A549 (cell line): ENCODE measurements at regions not wholly inside any gene's neighbourhood (a gene's known extent, or its start where the extent isn't known, plus 50 kb on each side); places are given as distances from the start of the nearest gene placed in this dataset.

ENCODE experiments used
- ATAC-seq, 2 experiments: fragments of 200-7000 bp in 1 of 2; fragments of >200 bp in 1 of 2; cut with Nextera tagmentation in 1 of 2; cut with Tn5 transposase in 1 of 2; 3 replicates each; pipeline versions ENCODE4 v1.8.0 to v1.9.1; 2018 to 2020; ENCODE audit warnings: mild to moderate bottlenecking in 1 of 2, moderate library complexity in 1 of 2
- CTCF ChIA-PET: fragments of 300-600 bp; sonication (Branson Sonifier 250); formaldehyde crosslinking; extraction: SDS; loops from one replicate; lab custom pipeline; 2021; ENCODE audit warnings: antibody characterized with exemption, inconsistent platforms; lab: Yijun Ruan, JAX
- POLR2A ChIA-PET: fragments of 350-600 bp; formaldehyde crosslinking; extraction: SDS; loops from one replicate; lab custom pipeline; 2021; ENCODE audit warnings: antibody characterized with exemption, inconsistent platforms; lab: Yijun Ruan, JAX
- DNase-seq, 2 experiments: peaks; one replicate each; pipeline versions ENCODE4 v3.0.0 to v3.0.0-alpha.2; 2011 to 2016; ENCODE audit warnings: low read depth in 1 of 2, low spot score in 1 of 2
- FAIRE-seq: peaks from 2 replicates; lab custom pipeline; 2011; peaks lifted over from hg19 to GRCh38; lab: Jason Lieb, UNC
- H3K27ac ChIP-seq, 2 experiments: fragments of >200 bp; sonication (Bioruptor Twin); formaldehyde crosslinking; 3 replicates each; pipeline ENCODE4 v1.5.1; 2016 to 2017
- H3K4me1 ChIP-seq: fragments of >200 bp; sonication (Bioruptor Twin); formaldehyde crosslinking; 3 replicates; pipeline ENCODE4 v1.6.1; 2016
- H3K4me2 ChIP-seq: fragments of >200 bp; sonication (Bioruptor Twin); formaldehyde crosslinking; 3 replicates; pipeline ENCODE4 v1.6.1; 2016
- H3K4me3 ChIP-seq: fragments of >200 bp; sonication (Bioruptor Twin); formaldehyde crosslinking; 3 replicates; pipeline ENCODE4 v1.5.1; 2016
- H3K9me3 ChIP-seq: fragments of >200 bp; sonication (Bioruptor Twin); formaldehyde crosslinking; 3 replicates; pipeline ENCODE4 v1.6.1; 2016
- BHLHE40 ChIP-seq: IDR thresholded peaks from 2 replicates; pipeline ENCODE4 v1.6.1; 2012; ENCODE audit warnings: low read depth, low read length, inconsistent platforms
- CBX8 ChIP-seq: fragments of 200-600 bp; sonication (generic); IDR thresholded peaks from 2 replicates; pipeline ENCODE4 v1.6.1; 2016
- EHMT2 ChIP-seq: fragments of 200-600 bp; sonication (generic); IDR thresholded peaks from 2 replicates; pipeline ENCODE4 v1.6.1; 2016; ENCODE audit warnings: antibody characterized with exemption, low read depth, mild to moderate bottlenecking, moderate library complexity
- EP300 ChIP-seq, 2 experiments: fragments of >200 bp; sonication (Bioruptor Twin); formaldehyde crosslinking; IDR thresholded peaks; 2 replicates in 1 of 2; 3 replicates in 1 of 2; pipeline ENCODE4 v1.6.1; 2016 to 2017
- FOXS1 ChIP-seq: fragments of 250-450 bp; sonication (Bioruptor Pico); IDR thresholded peaks from 2 replicates; pipeline ENCODE4 v1.5.0; 2020; ENCODE audit warnings: mild to moderate bottlenecking, moderate library complexity
- GATA3 ChIP-seq: IDR thresholded peaks from 2 replicates; pipeline ENCODE4 v1.6.1; 2012; ENCODE audit warnings: borderline replicate concordance
- HOXB13 ChIP-seq: fragments of 250-450 bp; sonication (Bioruptor Pico); IDR thresholded peaks from 2 replicates; pipeline ENCODE4 v1.5.0; 2020; ENCODE audit warnings: low read depth, mild to moderate bottlenecking, moderate library complexity
- JUN ChIP-seq, 2 experiments: fragments of >200 bp; sonication (Bioruptor Twin); formaldehyde crosslinking; IDR thresholded peaks; 2 replicates in 1 of 2; 3 replicates in 1 of 2; pipeline ENCODE4 v1.6.1; 2016 to 2017
- KDM1A ChIP-seq: fragments of 200-600 bp; sonication (generic); IDR thresholded peaks from 2 replicates; pipeline ENCODE4 v1.6.1; 2016; ENCODE audit warnings: low read depth, mild to moderate bottlenecking
- RAD21 ChIP-seq, 2 experiments: fragments of >200 bp in 1 of 2; sonication (Bioruptor Twin) in 1 of 2; formaldehyde crosslinking in 1 of 2; IDR thresholded peaks in 1 of 2; conservative IDR thresholded peaks in 1 of 2; 2 replicates in 1 of 2; 3 replicates in 1 of 2; pipeline ENCODE4 v1.6.1; 2012 to 2018; ENCODE audit warnings: inconsistent platforms in 1 of 2
- RARB ChIP-seq: fragments of 250-450 bp; sonication (Bioruptor Pico); IDR thresholded peaks from 2 replicates; pipeline ENCODE4 v1.8.0; 2021; ENCODE audit warnings: mild to moderate bottlenecking, moderate library complexity
- SREBF2 ChIP-seq: fragments of 450-650 bp; IDR thresholded peaks from 2 replicates; pipeline ENCODE4 v1.6.1; 2014; ENCODE audit warnings: mild to moderate bottlenecking, moderate library complexity
- TP53 ChIP-seq: fragments of 250-450 bp; sonication (Bioruptor Pico); IDR thresholded peaks from 2 replicates; pipeline ENCODE4 v1.5.0; 2021; ENCODE audit warnings: mild to moderate bottlenecking, moderate library complexity
- WGBS: methylation state at CpG from one replicate; pipeline ENCODE4 v1.1.6; 2017; ENCODE audit errors: missing lambda C conversion rate; 5-methylcytosine and 5-hydroxymethylcytosine counted together
- TF ChIP-seq, protein P1 (sequence below): IDR thresholded peaks from 2 replicates; pipeline ENCODE4 v1.6.1; 2012
- TF ChIP-seq, protein P2 (sequence below): fragments of 250-450 bp; sonication (Bioruptor Pico); IDR thresholded peaks from 2 replicates; pipeline ENCODE4 v1.5.0; 2021; ENCODE audit warnings: mild to moderate bottlenecking, moderate library complexity, borderline replicate concordance
- TF ChIP-seq, protein P3 (sequence below): fragments of 150-350 bp; IDR thresholded peaks from 2 replicates; pipeline ENCODE4 v1.6.1; 2014; ENCODE audit warnings: low read depth, mild to moderate bottlenecking, low read length
- TF ChIP-seq, protein P4 (sequence below): fragments of >200 bp; sonication (Bioruptor Twin); formaldehyde crosslinking; IDR thresholded peaks from 3 replicates; pipeline ENCODE4 v1.5.1; 2016

DNA sequence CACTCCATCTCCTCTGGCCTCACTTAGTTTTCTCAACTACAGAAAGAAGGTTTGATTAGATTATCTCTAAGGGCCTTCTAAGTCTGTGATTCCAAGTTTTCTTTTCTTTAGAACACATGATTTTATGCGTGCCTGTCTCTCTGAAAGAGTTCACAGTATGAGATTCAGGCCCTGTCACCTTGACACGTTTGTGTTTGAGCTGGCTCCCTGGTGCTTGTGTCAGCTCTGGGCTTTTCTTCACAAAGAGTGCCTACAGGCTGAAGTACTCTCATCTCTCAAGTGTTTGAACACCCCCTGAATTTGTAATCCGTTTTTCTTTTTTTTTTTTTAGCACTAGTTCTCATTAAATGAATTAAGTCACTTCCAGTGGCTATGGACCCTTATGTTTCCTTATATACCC is 306.9 kb upstream of the C9orf72 start (continued):
- no peak for TF ChIP-seq SREBF2
- no peak for TF ChIP-seq RARB (CRISPR knock-in tag)
- TF ChIP-seq, protein P1, sequence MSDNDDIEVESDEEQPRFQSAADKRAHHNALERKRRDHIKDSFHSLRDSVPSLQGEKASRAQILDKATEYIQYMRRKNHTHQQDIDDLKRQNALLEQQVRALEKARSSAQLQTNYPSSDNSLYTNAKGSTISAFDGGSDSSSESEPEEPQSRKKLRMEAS: no peak
- TF ChIP-seq, protein P2, sequence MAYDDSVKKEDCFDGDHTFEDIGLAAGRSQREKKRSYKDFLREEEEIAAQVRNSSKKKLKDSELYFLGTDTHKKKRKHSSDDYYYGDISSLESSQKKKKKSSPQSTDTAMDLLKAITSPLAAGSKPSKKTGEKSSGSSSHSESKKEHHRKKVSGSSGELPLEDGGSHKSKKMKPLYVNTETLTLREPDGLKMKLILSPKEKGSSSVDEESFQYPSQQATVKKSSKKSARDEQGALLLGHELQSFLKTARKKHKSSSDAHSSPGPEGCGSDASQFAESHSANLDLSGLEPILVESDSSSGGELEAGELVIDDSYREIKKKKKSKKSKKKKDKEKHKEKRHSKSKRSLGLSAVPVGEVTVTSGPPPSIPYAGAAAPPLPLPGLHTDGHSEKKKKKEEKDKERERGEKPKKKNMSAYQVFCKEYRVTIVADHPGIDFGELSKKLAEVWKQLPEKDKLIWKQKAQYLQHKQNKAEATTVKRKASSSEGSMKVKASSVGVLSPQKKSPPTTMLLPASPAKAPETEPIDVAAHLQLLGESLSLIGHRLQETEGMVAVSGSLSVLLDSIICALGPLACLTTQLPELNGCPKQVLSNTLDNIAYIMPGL (CRISPR knock-in tag): no peak
- TF ChIP-seq RAD21 (conservative IDR thresholded peaks at IDR 0.05 in 1 of 2, IDR thresholded peaks at IDR 0.05 in 1 of 2): no peak
- no peak for TF ChIP-seq KDM1A
- TF ChIP-seq BHLHE40: no peak
- no peak for TF ChIP-seq FOXS1 (CRISPR knock-in tag)
- TF ChIP-seq CBX8: no peak

DNA sequence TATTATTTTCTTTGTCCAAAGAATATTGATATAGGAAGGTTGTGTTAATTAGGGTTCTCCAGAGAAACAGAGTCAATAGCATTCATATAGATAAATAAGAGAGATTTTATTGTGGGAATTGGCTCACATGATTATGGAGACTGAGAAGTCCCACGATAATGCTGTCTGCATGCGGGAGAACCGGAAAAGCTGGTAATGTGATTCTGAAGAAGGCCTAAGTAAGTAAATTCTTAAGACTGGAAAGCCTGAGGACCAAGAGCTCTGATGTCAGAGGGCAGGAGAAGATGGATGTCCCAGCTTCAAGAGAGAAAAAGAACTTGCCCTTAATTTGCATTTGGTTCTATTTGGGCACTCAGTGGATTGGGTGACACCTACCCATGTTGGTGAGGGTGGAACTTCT is 307.4 kb upstream of the C9orf72 start:
- H3K4me1 ChIP-seq: no peaks in the 10 kb centered on the region
- H3K9me3 ChIP-seq: no peaks in the 10 kb centered on the region
- no peak overlapping the region for H3K4me2 ChIP-seq
- H3K27ac ChIP-seq: no peak overlapping the region
- DNase-seq (no peak), ATAC-seq (no peak), FAIRE-seq (no peak)
- H3K4me3 ChIP-seq: no peak overlapping the region
- CTCF ChIA-PET: no interaction called here
- 0% methylated on average over 3 of the region's 3 CpGs for WGBS
- POLR2A ChIA-PET: no interaction called here
- TF ChIP-seq KDM1A (no peak), EHMT2 (no peak), TP53 (CRISPR knock-in tag) (no peak)

DNA sequence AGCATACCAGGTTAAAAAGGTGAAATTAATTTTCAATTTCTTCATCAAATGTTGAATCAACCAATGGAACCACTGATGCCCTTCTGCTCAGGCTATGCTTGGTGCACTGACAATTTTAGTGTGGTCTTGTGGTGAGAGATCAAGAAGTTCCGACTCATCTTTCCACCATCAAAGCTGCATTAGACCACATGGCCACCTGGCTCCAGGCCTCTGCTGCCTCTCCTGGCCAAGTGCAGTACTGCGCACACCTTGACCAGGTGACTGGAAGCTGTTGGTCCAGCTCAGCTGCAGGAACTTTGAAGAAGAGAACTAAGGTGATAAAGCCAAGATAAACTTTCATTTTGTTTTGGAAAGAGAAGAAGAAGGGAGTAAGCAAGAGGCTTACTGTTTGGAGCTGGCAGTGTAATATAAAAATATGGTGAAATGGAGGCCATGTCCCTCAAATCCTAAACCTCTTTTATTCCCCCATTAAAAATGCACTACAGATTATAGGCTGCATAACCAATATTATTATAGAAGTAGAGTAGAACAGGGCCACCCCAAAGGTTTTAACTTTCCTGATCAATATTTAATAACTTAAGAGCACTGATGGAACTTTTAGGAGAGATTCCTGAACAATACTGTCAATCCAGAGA is 315.5 kb upstream of the C9orf72 start:
- TF ChIP-seq EP300 (IDR thresholded peaks at IDR 0.05) (no peak), JUN (IDR thresholded peaks at IDR 0.05) (no peak), HOXB13 (CRISPR knock-in tag) (no peak), GATA3 (no peak), CBX8 (no peak), RAD21 (conservative IDR thresholded peaks at IDR 0.05 in 1 of 2, IDR thresholded peaks at IDR 0.05 in 1 of 2) (peak in 1 of 2 experiments; percentile 37; a peak in 2 of 5 replicates)
- TF ChIP-seq, protein P3, sequence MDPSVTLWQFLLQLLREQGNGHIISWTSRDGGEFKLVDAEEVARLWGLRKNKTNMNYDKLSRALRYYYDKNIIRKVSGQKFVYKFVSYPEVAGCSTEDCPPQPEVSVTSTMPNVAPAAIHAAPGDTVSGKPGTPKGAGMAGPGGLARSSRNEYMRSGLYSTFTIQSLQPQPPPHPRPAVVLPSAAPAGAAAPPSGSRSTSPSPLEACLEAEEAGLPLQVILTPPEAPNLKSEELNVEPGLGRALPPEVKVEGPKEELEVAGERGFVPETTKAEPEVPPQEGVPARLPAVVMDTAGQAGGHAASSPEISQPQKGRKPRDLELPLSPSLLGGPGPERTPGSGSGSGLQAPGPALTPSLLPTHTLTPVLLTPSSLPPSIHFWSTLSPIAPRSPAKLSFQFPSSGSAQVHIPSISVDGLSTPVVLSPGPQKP: no peak
- TF ChIP-seq, protein P4, sequence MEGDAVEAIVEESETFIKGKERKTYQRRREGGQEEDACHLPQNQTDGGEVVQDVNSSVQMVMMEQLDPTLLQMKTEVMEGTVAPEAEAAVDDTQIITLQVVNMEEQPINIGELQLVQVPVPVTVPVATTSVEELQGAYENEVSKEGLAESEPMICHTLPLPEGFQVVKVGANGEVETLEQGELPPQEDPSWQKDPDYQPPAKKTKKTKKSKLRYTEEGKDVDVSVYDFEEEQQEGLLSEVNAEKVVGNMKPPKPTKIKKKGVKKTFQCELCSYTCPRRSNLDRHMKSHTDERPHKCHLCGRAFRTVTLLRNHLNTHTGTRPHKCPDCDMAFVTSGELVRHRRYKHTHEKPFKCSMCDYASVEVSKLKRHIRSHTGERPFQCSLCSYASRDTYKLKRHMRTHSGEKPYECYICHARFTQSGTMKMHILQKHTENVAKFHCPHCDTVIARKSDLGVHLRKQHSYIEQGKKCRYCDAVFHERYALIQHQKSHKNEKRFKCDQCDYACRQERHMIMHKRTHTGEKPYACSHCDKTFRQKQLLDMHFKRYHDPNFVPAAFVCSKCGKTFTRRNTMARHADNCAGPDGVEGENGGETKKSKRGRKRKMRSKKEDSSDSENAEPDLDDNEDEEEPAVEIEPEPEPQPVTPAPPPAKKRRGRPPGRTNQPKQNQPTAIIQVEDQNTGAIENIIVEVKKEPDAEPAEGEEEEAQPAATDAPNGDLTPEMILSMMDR: peak; percentile 30; the same call in 2 of the 3 replicates
- TF ChIP-seq, protein P1: peak; percentile 38; the same call in 1 of the 2 replicates
- WGBS: 6% methylated on average over 2 of the region's 2 CpGs
- Histone ChIP-seq H3K27ac (no peak overlapping the region), H3K4me3 (no peak overlapping the region), H3K4me2 (no peak overlapping the region), H3K9me3 (no peaks in the 10 kb centered on the region), H3K4me1 (no peaks in the 10 kb centered on the region)
- peak; percentile 7 to 38 for DNase-seq
- FAIRE-seq: no peak
- ChIA-PET CTCF (interaction anchor here (1.1 kb wide), 1 partner anchor 34 kb away, joined by 3 read pairs; no protein-coding TSS in a partner anchor), POLR2A (no interaction called here)
- ATAC-seq: peak in 1 of 2 experiments; percentile 75; a peak in 3 of 6 replicates
